SHP77 (cell line): ENCODE measurements at regions not wholly inside any gene's neighbourhood (a gene's known extent, or its start where the extent isn't known, plus 50 kb on each side); places are given as distances from the start of the nearest gene placed in this dataset.

ENCODE experiments used
- DNase-seq, 2 experiments: peaks; one replicate each; lab custom pipeline; 2025; lab: John Stamatoyannopoulos, UW

- DNase-seq, result no peak
Observed at GRCh38 chr20:24060851-24061590, 72.4 kb upstream of the GGTLC1 start.

GRCh38 chr20:24059174-24059573 is 70.6 kb upstream of the GGTLC1 start:
- no peak for DNase-seq

- no peak for DNase-seq
Observed at GRCh38 chr20:24056491-24056890, 67.9 kb upstream of the GGTLC1 start.

- no peak for DNase-seq
Observed at GRCh38 chr20:24052599-24053275, 64.2 kb upstream of the GGTLC1 start.

- DNase-seq, result no peak
Observed at GRCh38 chr20:24051160-24051559, 62.6 kb upstream of the GGTLC1 start.

GRCh38 chr20:24050119-24050518 is 61.5 kb upstream of the GGTLC1 start:
- DNase-seq, result no peak

- DNase-seq, result no peak
Observed at GRCh38 chr20:24049081-24049480, 60.5 kb upstream of the GGTLC1 start.

- no peak for DNase-seq
Observed at GRCh38 chr20:24048024-24048611, 59.5 kb upstream of the GGTLC1 start.

GRCh38 chr20:24046888-24047287 is 58.3 kb upstream of the GGTLC1 start:
- no peak for DNase-seq

GRCh38 chr20:24045621-24046318 is 57.2 kb upstream of the GGTLC1 start:
- DNase-seq, result no peak

GRCh38 chr20:24043294-24043693 is 54.7 kb upstream of the GGTLC1 start:
- DNase-seq, result no peak

GRCh38 chr20:24042646-24043045 is 54.1 kb upstream of the GGTLC1 start:
- DNase-seq, result no peak

GRCh38 chr20:24040896-24041459 is 52.4 kb upstream of the GGTLC1 start:
- no peak for DNase-seq

- no peak for DNase-seq
Observed at GRCh38 chr20:24039196-24039595, 50.6 kb upstream of the GGTLC1 start.
